ENCODE measurements at regions not wholly inside any gene's neighbourhood (a gene's known extent, or its start where the extent isn't known, plus 50 kb on each side); places are given as distances from the start of the nearest gene placed in this dataset.

- DNase-seq (ENCODE audit: low read depth in 2 of 2) = no peak
- TF ChIP-seq CTCF (IDR thresholded peaks at IDR 0.05; ENCODE audit: low read depth, low read length) = no peak
Observed at GRCh38 chr9:99366183-99366582, 144.1 kb downstream of the SEC61B start.

DNA sequence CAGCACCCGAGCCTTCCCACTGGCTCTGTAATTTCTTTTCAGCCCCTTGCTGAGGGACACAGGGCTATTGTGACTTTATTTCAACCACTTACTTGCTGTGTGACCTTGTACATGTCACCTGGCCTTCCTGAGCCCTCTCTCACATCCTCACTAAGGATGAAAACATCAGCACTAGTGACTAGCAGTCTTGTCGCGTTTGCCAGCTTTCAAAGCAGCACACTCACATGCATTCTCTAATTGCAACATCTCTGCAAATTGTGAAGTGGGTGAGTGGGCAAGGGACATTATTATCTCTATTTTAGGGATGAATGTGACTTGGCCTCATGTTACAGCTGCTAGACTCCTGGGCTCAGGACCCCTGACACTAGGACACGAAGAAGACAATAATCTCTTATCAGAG is 144.5 kb downstream of the SEC61B start:
- DNase-seq (ENCODE audit: low read depth in 2 of 2) = no peak
- TF ChIP-seq CTCF (IDR thresholded peaks at IDR 0.05; ENCODE audit: low read depth, low read length) = no peak
- H3K4me3 ChIP-seq (replicated peaks in 1 of 2; ENCODE audit: low read depth in 2 of 2, low read length in 2 of 2) = no peak overlapping the region

More at GRCh38 chr9:99366183-99366582, 144.1 kb downstream of the SEC61B start:
- no peak overlapping the region for H3K4me3 ChIP-seq (replicated peaks in 1 of 2; ENCODE audit: low read depth in 2 of 2, low read length in 2 of 2)

GRCh38 chr9:99368341-99369326 is 146.6 kb downstream of the SEC61B start:
- H3K4me3 ChIP-seq (replicated peaks in 1 of 2; ENCODE audit: low read depth in 2 of 2, low read length in 2 of 2) = peak overlapping the region; percentile 24 to 48
- DNase-seq (ENCODE audit: low read depth in 2 of 2) = peak; percentile 46 to 62
- TF ChIP-seq CTCF (IDR thresholded peaks at IDR 0.05; ENCODE audit: low read depth, low read length) = no peak

DNA sequence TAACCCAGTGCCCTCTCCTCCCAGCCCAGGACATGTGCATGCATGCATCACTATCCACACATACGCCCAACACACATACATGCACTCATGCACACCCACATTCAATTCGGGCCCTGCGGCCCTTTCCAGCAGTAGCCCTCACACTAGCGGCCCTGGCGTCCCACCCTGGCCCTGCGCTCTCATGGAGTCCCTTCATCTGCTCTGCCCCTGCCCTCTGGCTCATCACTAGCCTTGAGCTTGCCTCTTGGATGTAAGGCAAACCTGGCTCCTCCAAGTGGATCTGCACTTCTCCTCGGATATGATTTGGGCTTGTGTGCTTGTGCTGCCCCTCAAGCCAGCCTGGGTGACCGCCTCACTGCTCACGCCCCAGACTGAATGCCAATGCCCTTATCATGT is 147.2 kb downstream of the SEC61B start:
- no peak overlapping the region for H3K4me3 ChIP-seq (replicated peaks in 1 of 2; ENCODE audit: low read depth in 2 of 2, low read length in 2 of 2)
- TF ChIP-seq CTCF (IDR thresholded peaks at IDR 0.05; ENCODE audit: low read depth, low read length) = no peak
- DNase-seq (ENCODE audit: low read depth in 2 of 2) = no peak

GRCh38 chr9:99370376-99370775 is 148.3 kb downstream of the SEC61B start:
- no peak for DNase-seq (ENCODE audit: low read depth in 2 of 2)
- no peak overlapping the region for H3K4me3 ChIP-seq (replicated peaks in 1 of 2; ENCODE audit: low read depth in 2 of 2, low read length in 2 of 2)
- TF ChIP-seq CTCF (IDR thresholded peaks at IDR 0.05; ENCODE audit: low read depth, low read length) = no peak

DNA sequence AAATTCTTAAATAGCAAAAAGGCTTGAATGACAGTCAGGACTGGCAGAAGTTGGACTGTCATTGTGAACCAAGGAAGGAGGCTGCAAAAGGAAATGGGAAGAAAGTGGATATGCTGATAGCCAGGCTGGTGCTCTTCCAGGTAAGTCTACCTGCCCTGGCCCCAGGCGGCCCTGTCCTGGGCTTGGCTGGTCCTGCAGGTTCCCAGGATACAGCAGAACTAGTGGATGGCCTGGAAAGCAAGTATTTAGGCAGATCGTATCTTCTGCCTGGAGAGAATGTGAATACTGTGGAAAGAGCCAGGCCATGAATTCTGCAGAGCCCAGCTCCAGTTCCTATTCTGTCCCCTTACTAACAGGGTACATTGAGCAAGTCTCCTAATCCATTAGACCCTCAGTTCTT is 149.3 kb downstream of the SEC61B start:
- DNase-seq (ENCODE audit: low read depth in 2 of 2) = no peak
- H3K4me3 ChIP-seq (replicated peaks in 1 of 2; ENCODE audit: low read depth in 2 of 2, low read length in 2 of 2) = no peak overlapping the region
- TF ChIP-seq CTCF (IDR thresholded peaks at IDR 0.05; ENCODE audit: low read depth, low read length) = no peak
